GM12892 (cell line): ENCODE measurements at regions not wholly inside any gene's neighbourhood (a gene's known extent, or its start where the extent isn't known, plus 50 kb on each side); places are given as distances from the start of the nearest gene placed in this dataset.

Source experiments
- POLR2A ChIP-seq: IDR thresholded peaks from 2 replicates; pipeline ENCODE4 v1.6.1; 2011; ENCODE audit warnings: low read depth, low read length, control low read depth
- POLR2AphosphoS5 ChIP-seq: IDR thresholded peaks from 2 replicates; pipeline ENCODE4 v1.6.1; 2011; ENCODE audit warnings: low read depth, low read length, control low read depth
- TAF1 ChIP-seq: IDR thresholded peaks from 2 replicates; pipeline ENCODE4 v1.6.1; 2011; ENCODE audit warnings: low read depth, mild to moderate bottlenecking, control low read depth, low read length, borderline replicate concordance

DNA sequence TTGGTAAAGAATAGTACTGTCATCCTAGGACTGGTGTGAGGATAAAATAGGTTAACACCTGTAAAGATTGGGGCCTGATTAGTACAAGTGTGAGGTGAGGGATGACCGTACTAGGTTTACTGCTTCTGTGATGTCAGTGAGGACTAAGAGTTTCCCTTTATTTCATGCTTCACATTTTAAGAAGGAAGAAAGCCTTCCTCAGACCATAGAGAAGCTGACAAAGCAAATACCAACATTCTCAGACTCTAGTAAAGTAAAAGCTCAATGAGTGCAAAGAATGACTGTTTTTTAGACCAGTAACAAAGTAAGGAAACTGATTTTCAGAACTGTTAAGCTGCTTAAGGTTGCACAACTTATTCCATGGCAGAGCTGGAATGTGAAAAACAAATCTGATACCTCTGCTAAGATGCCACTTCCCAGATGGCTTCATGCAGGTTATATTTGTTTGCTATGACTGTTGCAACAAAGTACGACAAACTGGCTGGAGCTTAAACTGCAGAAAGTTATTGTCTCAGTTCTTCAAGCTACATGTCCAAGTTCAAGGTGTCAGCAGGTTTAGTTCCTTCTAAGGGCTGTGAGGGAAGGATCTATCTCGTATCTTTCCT is 354.9 kb downstream of the RSL24D1 start:
- TF ChIP-seq POLR2A = no peak
- TF ChIP-seq POLR2AphosphoS5 = no peak
- TF ChIP-seq TAF1 = no peak
